GM20000 (cell line): ENCODE measurements at regions not wholly inside any gene's neighbourhood (a gene's known extent, or its start where the extent isn't known, plus 50 kb on each side); places are given as distances from the start of the nearest gene placed in this dataset.
"Not testable (repeated sequence)": the region's sequence is repeated elsewhere in the genome, so short reads cannot be mapped to it uniquely, and the experiment has no call there.

ENCODE experiments used
- DNase-seq: peaks from one replicate; pipeline ENCODE4 v3.0.0; 2012; ENCODE audit warnings: low spot score
- CTCF ChIP-seq: IDR thresholded peaks from 2 replicates; pipeline ENCODE4 v1.5.1; 2012; ENCODE audit warnings: mild to moderate bottlenecking, control low read depth; ENCODE audit errors: extremely low read depth, missing control alignments

DNA sequence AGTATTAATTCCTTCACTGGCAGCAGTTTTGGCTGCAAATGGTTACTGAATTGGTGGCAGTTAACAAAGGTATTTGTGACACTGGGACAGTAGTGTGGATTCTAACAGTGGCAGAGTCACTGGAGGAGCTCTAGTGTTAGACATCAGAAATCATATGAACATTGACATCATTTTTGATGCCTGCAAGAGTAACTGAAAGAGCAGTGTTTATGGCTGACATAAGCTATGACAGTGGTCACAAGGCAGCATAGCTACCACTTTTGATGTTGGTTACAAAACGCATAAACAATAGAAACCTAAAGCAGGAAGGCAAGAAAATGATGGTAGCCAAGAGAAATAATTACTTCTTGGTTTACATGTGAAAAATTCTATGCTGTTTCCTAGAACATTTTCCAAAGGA, 326.7 kb upstream of the MAN1A1 start:
- DNase-seq = no peak
- no peak for TF ChIP-seq CTCF

DNA sequence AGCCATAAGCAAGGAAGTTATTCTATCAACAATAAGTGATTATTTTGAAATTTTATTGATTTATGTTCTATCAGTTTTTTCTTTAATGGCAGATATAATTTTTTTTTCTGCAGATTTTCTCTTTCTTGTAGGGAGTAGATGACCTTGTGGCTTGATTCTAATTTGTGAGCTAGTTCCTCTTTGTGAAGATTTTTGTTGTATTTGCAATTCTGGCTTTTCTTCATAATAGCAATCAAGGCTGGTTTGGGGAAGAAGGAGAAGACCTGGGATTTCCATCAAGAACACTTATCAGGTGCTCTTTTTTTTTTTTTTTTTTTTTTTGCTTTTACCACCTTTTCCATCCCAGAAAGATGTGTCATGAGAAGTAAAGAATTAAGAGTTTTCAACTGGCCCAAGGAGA, 324.2 kb upstream of the MAN1A1 start:
- TF ChIP-seq CTCF = no peak
- DNase-seq = no peak

DNA sequence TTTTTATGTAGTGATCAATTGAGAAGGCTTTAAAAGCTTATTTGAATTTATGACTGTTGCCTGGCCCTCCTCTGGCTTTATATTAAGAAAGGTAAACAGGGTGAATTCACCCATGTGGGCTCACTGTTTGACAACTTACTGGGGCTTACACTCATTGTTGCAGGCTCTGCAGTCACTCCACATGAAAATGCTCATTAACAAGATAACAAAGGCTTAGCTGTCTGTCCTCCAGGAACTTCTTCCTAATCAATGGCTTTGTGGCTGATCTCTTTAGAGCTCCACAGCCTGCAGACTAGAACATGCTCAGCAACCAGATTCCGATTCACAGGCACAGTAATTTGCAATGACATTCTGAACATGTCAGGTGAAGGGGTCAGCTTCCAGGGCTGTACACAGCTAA, 323.2 kb upstream of the MAN1A1 start:
- DNase-seq = no peak

DNA sequence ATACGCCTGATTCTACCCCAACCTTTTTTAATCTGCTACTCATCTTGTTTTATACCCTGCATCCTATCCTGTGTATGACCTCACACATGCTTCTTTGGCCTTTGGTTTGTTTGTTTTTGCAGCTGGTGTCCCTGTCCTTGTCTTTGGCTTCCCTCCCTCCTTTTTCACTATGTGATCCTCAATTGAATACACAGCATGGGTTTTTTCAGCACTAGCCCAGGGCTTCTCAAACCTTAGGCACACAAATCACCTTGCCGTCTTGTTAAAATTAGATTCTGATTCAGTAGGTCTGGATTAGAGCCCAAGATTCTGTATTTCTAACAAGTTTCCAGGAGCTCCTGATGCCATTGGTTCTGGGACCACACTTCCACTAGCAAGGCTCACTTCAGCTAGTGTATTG, 321.5 kb upstream of the MAN1A1 start:
- no peak for DNase-seq
- TF ChIP-seq CTCF = no peak

More for the DNA sequence above, 323.2 kb upstream of the MAN1A1 start:
- TF ChIP-seq CTCF = no peak

DNA sequence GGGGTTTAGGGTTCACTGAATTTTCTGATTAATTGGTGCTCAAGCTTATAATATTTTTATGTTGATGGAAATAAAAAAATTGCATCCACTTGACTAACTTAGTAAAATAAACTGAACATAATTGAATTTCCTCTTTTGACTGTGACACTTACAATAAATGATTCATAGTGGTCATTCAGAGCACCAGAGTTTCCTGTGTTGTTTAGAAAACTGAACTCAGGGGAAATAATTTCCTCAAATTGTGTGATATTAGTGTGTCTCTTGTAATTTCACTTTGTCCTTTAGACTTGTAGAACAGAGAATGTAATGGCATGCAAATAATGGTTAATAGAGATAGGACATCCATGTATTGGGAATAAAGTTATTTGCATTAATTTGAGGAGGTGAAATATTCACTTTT, 319.7 kb upstream of the MAN1A1 start:
- TF ChIP-seq CTCF = no peak
- DNase-seq = no peak

GRCh38 chr6:119665432-119665831, 315.9 kb upstream of the MAN1A1 start:
- DNase-seq = not testable (repeated sequence)

DNA sequence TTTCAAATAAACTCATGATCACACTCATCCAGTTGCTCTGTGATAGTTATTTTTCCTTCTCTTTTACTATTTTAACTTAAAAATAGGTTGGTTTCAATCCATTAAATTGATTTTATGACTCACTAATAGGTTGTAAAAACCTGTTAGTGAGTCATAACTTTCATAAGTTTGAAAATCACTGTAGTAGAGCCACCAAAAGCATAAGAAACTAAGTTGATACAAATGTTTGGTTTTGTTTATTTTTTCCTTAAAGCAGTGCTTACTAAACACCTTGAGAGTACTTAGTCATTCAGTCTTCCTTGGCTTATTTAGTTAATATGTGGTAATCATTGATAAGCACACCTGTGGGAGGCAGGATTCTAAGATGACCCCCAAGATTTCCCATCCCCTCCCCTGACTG, 312.1 kb upstream of the MAN1A1 start:
- no peak for DNase-seq
- TF ChIP-seq CTCF = no peak

DNA sequence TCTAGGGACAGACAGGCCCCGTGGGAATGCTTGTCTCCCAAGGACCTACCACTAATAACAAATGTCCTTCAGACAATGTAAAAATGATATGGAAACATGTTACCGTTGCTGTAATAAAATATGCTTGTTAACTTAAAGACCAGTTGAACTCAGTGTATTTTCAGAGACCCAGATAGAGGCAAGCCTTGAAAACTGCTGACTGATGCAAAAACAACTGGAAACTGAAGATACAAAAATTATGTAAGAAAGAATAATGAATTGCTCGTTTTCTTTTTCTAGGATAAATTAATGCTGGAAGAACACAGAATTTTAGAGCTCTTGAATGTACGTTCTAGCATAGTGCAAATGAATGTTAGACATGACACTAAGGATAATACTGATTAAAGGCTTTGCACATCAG, 311.5 kb upstream of the MAN1A1 start:
- TF ChIP-seq CTCF = no peak

More for the DNA sequence above, 311.5 kb upstream of the MAN1A1 start:
- DNase-seq = no peak
